ENCODE measurements at regions not wholly inside any gene's neighbourhood (a gene's known extent, or its start where the extent isn't known, plus 50 kb on each side); places are given as distances from the start of the nearest gene placed in this dataset.

- H3K9me3 ChIP-seq (ENCODE audit: low read length), result no peaks in the 10 kb centered on the region
- TF ChIP-seq CTCF (IDR thresholded peaks at IDR 0.05; ENCODE audit: low read length), result no peak
- TF ChIP-seq EZH2 (IDR thresholded peaks at IDR 0.05; ENCODE audit: borderline replicate concordance, low read length), result no peak
- no peaks in the 10 kb centered on the region for H3K4me1 ChIP-seq (ENCODE audit: insufficient read depth, low read length, severe bottlenecking)
- no peaks in the 10 kb centered on the region for H4K20me1 ChIP-seq (ENCODE audit: insufficient read depth, low read length)
- no peaks in the 10 kb centered on the region for H3F3A ChIP-seq (ENCODE audit: insufficient read depth, low read length)
- H2AFZ ChIP-seq (ENCODE audit: low read length), result no peak overlapping the region
- H3K27me3 ChIP-seq (ENCODE audit: insufficient read depth, low read length), result no peaks in the 10 kb centered on the region
- no peaks in the 10 kb centered on the region for H3K79me2 ChIP-seq (ENCODE audit: insufficient read depth, low read length)
- no peak overlapping the region for H3K27ac ChIP-seq (ENCODE audit: low read depth, low read length, poor library complexity, severe bottlenecking)
- no peak overlapping the region for H3K4me2 ChIP-seq (ENCODE audit: low read length)
- no peak overlapping the region for H3K4me3 ChIP-seq (ENCODE audit: low read depth, low read length, poor library complexity, severe bottlenecking)
- no peak overlapping the region for H3K9ac ChIP-seq (ENCODE audit: low read length)
- H3K36me3 ChIP-seq (ENCODE audit: insufficient read depth, low read length), result no peaks in the 10 kb centered on the region
- no peaks in the 10 kb centered on the region for H3K9me2 ChIP-seq (ENCODE audit: low read depth, low read length)
These were observed 693.0 kb upstream of the CADM2 start for GRCh38 chr3:84265768-84266167.

- no peaks in the 10 kb centered on the region for H4K20me1 ChIP-seq (ENCODE audit: insufficient read depth, low read length)
- H2AFZ ChIP-seq (ENCODE audit: low read length), result no peak overlapping the region
- H3K9me3 ChIP-seq (ENCODE audit: low read length), result no peaks in the 10 kb centered on the region
- no peaks in the 10 kb centered on the region for H3K79me2 ChIP-seq (ENCODE audit: insufficient read depth, low read length)
- H3K4me3 ChIP-seq (ENCODE audit: low read depth, low read length, poor library complexity, severe bottlenecking), result no peak overlapping the region
- H3K4me2 ChIP-seq (ENCODE audit: low read length), result no peak overlapping the region
- H3K36me3 ChIP-seq (ENCODE audit: insufficient read depth, low read length), result no peaks in the 10 kb centered on the region
- H3F3A ChIP-seq (ENCODE audit: insufficient read depth, low read length), result no peaks in the 10 kb centered on the region
- H3K9me2 ChIP-seq (ENCODE audit: low read depth, low read length), result no peaks in the 10 kb centered on the region
- no peaks in the 10 kb centered on the region for H3K27me3 ChIP-seq (ENCODE audit: insufficient read depth, low read length)
- H3K9ac ChIP-seq (ENCODE audit: low read length), result no peak overlapping the region
- H3K4me1 ChIP-seq (ENCODE audit: insufficient read depth, low read length, severe bottlenecking), result no peaks in the 10 kb centered on the region
- TF ChIP-seq EZH2 (IDR thresholded peaks at IDR 0.05; ENCODE audit: borderline replicate concordance, low read length) (no peak), CTCF (IDR thresholded peaks at IDR 0.05; ENCODE audit: low read length) (no peak)
- no peak overlapping the region for H3K27ac ChIP-seq (ENCODE audit: low read depth, low read length, poor library complexity, severe bottlenecking)
These were observed 683.3 kb upstream of the CADM2 start for GRCh38 chr3:84275532-84275931.

GRCh38 chr3:84277562-84278224 lies 681.1 kb upstream of the CADM2 start:
- no peaks in the 10 kb centered on the region for H3K9me2 ChIP-seq (ENCODE audit: low read depth, low read length)
- no peak overlapping the region for H3K27ac ChIP-seq (ENCODE audit: low read depth, low read length, poor library complexity, severe bottlenecking)
- no peak overlapping the region for H3K9ac ChIP-seq (ENCODE audit: low read length)
- H3K4me1 ChIP-seq (ENCODE audit: insufficient read depth, low read length, severe bottlenecking), result no peaks in the 10 kb centered on the region
- no peaks in the 10 kb centered on the region for H3K27me3 ChIP-seq (ENCODE audit: insufficient read depth, low read length)
- H3K79me2 ChIP-seq (ENCODE audit: insufficient read depth, low read length), result no peaks in the 10 kb centered on the region
- no peaks in the 10 kb centered on the region for H3K36me3 ChIP-seq (ENCODE audit: insufficient read depth, low read length)
- no peaks in the 10 kb centered on the region for H3F3A ChIP-seq (ENCODE audit: insufficient read depth, low read length)
- no peak overlapping the region for H3K4me2 ChIP-seq (ENCODE audit: low read length)
- TF ChIP-seq CTCF (IDR thresholded peaks at IDR 0.05; ENCODE audit: low read length) (no peak), EZH2 (IDR thresholded peaks at IDR 0.05; ENCODE audit: borderline replicate concordance, low read length) (no peak)
- no peaks in the 10 kb centered on the region for H4K20me1 ChIP-seq (ENCODE audit: insufficient read depth, low read length)
- H3K4me3 ChIP-seq (ENCODE audit: low read depth, low read length, poor library complexity, severe bottlenecking), result no peak overlapping the region
- H3K9me3 ChIP-seq (ENCODE audit: low read length), result no peaks in the 10 kb centered on the region
- H2AFZ ChIP-seq (ENCODE audit: low read length), result no peak overlapping the region

Measured in OCI-LY1 (cell line).